GM12878 (cell line): ENCODE measurements at regions not wholly inside any gene's neighbourhood (a gene's known extent, or its start where the extent isn't known, plus 50 kb on each side); places are given as distances from the start of the nearest gene placed in this dataset.

Experiments used
- ATAC-seq: fragments of 200-7000 bp; cut with Tn5 transposase; 3 replicates; pipeline ENCODE4 v1.9.1; 2020; ENCODE audit warnings: mild to moderate bottlenecking, moderate library complexity
- BruUV-seq: library from RNA; stranded (reverse); fragments of 400-500 nt; replicated peaks from 2 replicates; lab custom pipeline; 2021; lab: Mats Ljungman, UMichigan
- CTCF ChIA-PET: fragments of 300-600 bp; sonication (Branson Sonifier 250); formaldehyde crosslinking; extraction: SDS; loops from one replicate; lab custom pipeline; 2021; ENCODE audit warnings: inconsistent platforms; lab: Yijun Ruan, JAX
- POLR2A ChIA-PET: fragments of 350-600 bp; formaldehyde crosslinking; extraction: SDS; loops from one replicate; lab custom pipeline; 2021; ENCODE audit warnings: inconsistent platforms; lab: Charles Lee
- RAD21 ChIA-PET: fragments of 300-600 bp; sonication (Branson Sonifier 250); formaldehyde crosslinking; loops from one replicate; lab custom pipeline; 2023; ENCODE audit warnings: antibody characterized with exemption; ENCODE audit not compliant: unreplicated experiment; lab: Charles Lee
- SMC1A ChIA-PET: fragments of 300-600 bp; sonication (Branson Sonifier 250); formaldehyde crosslinking; loops from one replicate; lab custom pipeline; 2023; ENCODE audit not compliant: unreplicated experiment, uncharacterized antibody; lab: Charles Lee
- DNase-seq: peaks from one replicate; pipeline ENCODE4 v3.0.0-alpha.2; 2011; ENCODE audit warnings: low read depth, low spot score
- FAIRE-seq: peaks from 3 replicates; lab custom pipeline; 2011; peaks lifted over from hg19 to GRCh38; lab: Jason Lieb, UNC
- H2AFZ ChIP-seq: 2 replicates; pipeline ENCODE4 v1.6.0; 2011; ENCODE audit warnings: low read depth, low read length, control low read depth; ENCODE audit not compliant: control insufficient read depth
- H3K27ac ChIP-seq: 2 replicates; pipeline ENCODE4 v1.5.1; 2011; ENCODE audit warnings: control low read depth; ENCODE audit not compliant: control insufficient read depth, insufficient read depth
- H3K27me3 ChIP-seq, 2 experiments: replicated peaks in 1 of 2; 2 replicates each; pipeline versions ENCODE4 v1.6.0 to v1.6.1; 2011; ENCODE audit warnings: low read length in 1 of 2; ENCODE audit not compliant: control insufficient read depth in 2 of 2, insufficient read depth in 2 of 2
- H3K36me3 ChIP-seq, 2 experiments: 2 replicates each; pipeline ENCODE4 v1.5.1; 2011; ENCODE audit warnings: low read length in 1 of 2; ENCODE audit not compliant: control insufficient read depth in 2 of 2, insufficient read depth in 2 of 2
- H3K4me1 ChIP-seq: 2 replicates; pipeline ENCODE4 v1.6.1; 2011; ENCODE audit warnings: mild to moderate bottlenecking, low read length, moderate library complexity, mixed read lengths; ENCODE audit not compliant: control insufficient read depth, insufficient read depth
- H3K4me2 ChIP-seq: 2 replicates; pipeline ENCODE4 v1.6.0; 2011; ENCODE audit warnings: control low read depth; ENCODE audit not compliant: control insufficient read depth, insufficient read depth
- H3K4me3 ChIP-seq: fragments of 200-600 bp; sonication (generic); 2 replicates; pipeline ENCODE4 v1.5.1; 2016
- H3K79me2 ChIP-seq: 2 replicates; pipeline ENCODE4 v1.6.0; 2011; ENCODE audit warnings: low read length; ENCODE audit not compliant: control insufficient read depth, insufficient read depth
- H3K9ac ChIP-seq: 2 replicates; pipeline ENCODE4 v1.8.0; 2011; ENCODE audit warnings: low read length, control low read depth, mixed read lengths; ENCODE audit not compliant: control insufficient read depth, insufficient read depth
- H3K9me3 ChIP-seq: replicated peaks from 3 replicates; pipeline ENCODE4 v1.5.1; 2011; ENCODE audit warnings: mild to moderate bottlenecking, low read length; ENCODE audit not compliant: control insufficient read depth, insufficient read depth
- H4K20me1 ChIP-seq: 2 replicates; pipeline ENCODE4 v1.6.0; 2011; ENCODE audit not compliant: control insufficient read depth, insufficient read depth
- BCL11A ChIP-seq: IDR thresholded peaks from 2 replicates; pipeline ENCODE4 v1.6.1; 2011; ENCODE audit warnings: low read depth, low read length
- CEBPB ChIP-seq, 2 experiments: fragments of 150-350 bp in 1 of 2; IDR thresholded peaks; 2 replicates each; pipeline ENCODE4 v1.6.1; 2012 to 2014; ENCODE audit warnings: low read depth in 2 of 2, low read length in 2 of 2, borderline replicate concordance in 1 of 2, inconsistent platforms in 1 of 2
- GABPA ChIP-seq: IDR thresholded peaks from 2 replicates; pipeline ENCODE4 v1.6.1; 2014; ENCODE audit warnings: antibody characterized with exemption, low read depth, mild to moderate bottlenecking, inconsistent platforms
- HCFC1 ChIP-seq: fragments of 150-350 bp; IDR thresholded peaks from 2 replicates; pipeline ENCODE4 v1.6.1; 2014; ENCODE audit warnings: low read length
- MEF2B ChIP-seq: fragments of 450-650 bp; IDR thresholded peaks from 2 replicates; pipeline ENCODE4 v1.6.1; 2018; ENCODE audit warnings: mild to moderate bottlenecking, moderate library complexity; ENCODE audit not compliant: partially characterized antibody, poor library complexity, severe bottlenecking
- POLR2AphosphoS2 ChIP-seq: IDR thresholded peaks from 2 replicates; pipeline ENCODE4 v1.6.1; 2011; ENCODE audit warnings: low read depth, mild to moderate bottlenecking, low read length, improper control_type of control experiment, moderate library complexity
- RBBP5 ChIP-seq: fragments of 200-600 bp; sonication (generic); conservative IDR thresholded peaks from 2 replicates; pipeline ENCODE4 v1.6.1; 2016
- SMAD1 ChIP-seq: fragments of 450-650 bp; IDR thresholded peaks from 2 replicates; pipeline ENCODE4 v1.6.1; 2018; ENCODE audit warnings: mild to moderate bottlenecking, low read depth; ENCODE audit not compliant: partially characterized antibody
- SMAD5 ChIP-seq: IDR thresholded peaks from 2 replicates; pipeline ENCODE4 v1.6.1; 2016; ENCODE audit warnings: antibody characterized with exemption, low read depth
- SUZ12 ChIP-seq: fragments of 200-600 bp; sonication (generic); IDR thresholded peaks from one replicate; pipeline ENCODE4 v1.6.1; 2018; ENCODE audit warnings: antibody characterized with exemption, mild to moderate bottlenecking; ENCODE audit not compliant: unreplicated experiment
- ZNF24 ChIP-seq: fragments of 450-650 bp; IDR thresholded peaks from 2 replicates; pipeline ENCODE4 v1.6.1; 2017; ENCODE audit warnings: antibody characterized with exemption, mild to moderate bottlenecking
- WGBS: methylation state at CpG from one replicate; pipeline ENCODE4 v1.1.6; 2016; ENCODE audit warnings: low lambda C conversion rate; ENCODE audit not compliant: insufficient replicate concordance, insufficient coverage; ENCODE audit errors: missing lambda C conversion rate; 5-methylcytosine and 5-hydroxymethylcytosine counted together
- in situ Hi-C: fragments of 300-500 bp; cut with MboI; formaldehyde crosslinking; loops from 9 replicates; pipeline ENCODE4 v1.14.3; 2018; ENCODE audit warnings: mixed read lengths
- intact Hi-C: fragments of 100-400 bp; cut with micrococcal nuclease; formaldehyde crosslinking; loops from one replicate; pipeline ENCODE4 v1.14.2; 2022; ENCODE audit not compliant: unreplicated experiment
- TF ChIP-seq, protein P1 (sequence below): IDR thresholded peaks from 2 replicates; pipeline ENCODE4 v1.6.1; 2011; ENCODE audit warnings: mild to moderate bottlenecking, low read depth, low read length, moderate library complexity; ENCODE audit not compliant: insufficient replicate concordance
- TF ChIP-seq, protein P2 (sequence below): fragments of 450-650 bp; IDR thresholded peaks from 2 replicates; pipeline ENCODE4 v1.6.1; 2017; ENCODE audit warnings: antibody characterized with exemption, mild to moderate bottlenecking, moderate library complexity
- TF ChIP-seq, protein P3 (sequence below): IDR thresholded peaks from 2 replicates; pipeline ENCODE4 v1.6.1; 2011; ENCODE audit warnings: low read depth, mild to moderate bottlenecking, low read length, moderate library complexity, borderline replicate concordance; ENCODE audit errors: extremely low read depth

GRCh38 chr18:76678248-76678647 lies 144.1 kb upstream of the ZNF236 start:
- H3K4me3 ChIP-seq = no peak overlapping the region
- no peak overlapping the region for H3K27ac ChIP-seq
- POLR2A ChIA-PET = no interaction called here
- H3K9ac ChIP-seq = no peak overlapping the region
- H2AFZ ChIP-seq = no peak overlapping the region
- H3K27me3 ChIP-seq = no peaks in the 10 kb centered on the region; a peak in 1 of 4 replicates
- TF ChIP-seq SUZ12 (no peak), GABPA (no peak), POLR2AphosphoS2 (no peak), BCL11A (no peak), RBBP5 (no peak), SMAD5 (no peak), CEBPB (IDR thresholded peaks at IDR 0.05; ENCODE audit: borderline replicate concordance in 1 of 2, low read depth in 2 of 2, low read length in 2 of 2) (no peak), ZNF24 (no peak), SMAD1 (no peak), MEF2B (no peak), HCFC1 (no peak)
- TF ChIP-seq, protein P1, sequence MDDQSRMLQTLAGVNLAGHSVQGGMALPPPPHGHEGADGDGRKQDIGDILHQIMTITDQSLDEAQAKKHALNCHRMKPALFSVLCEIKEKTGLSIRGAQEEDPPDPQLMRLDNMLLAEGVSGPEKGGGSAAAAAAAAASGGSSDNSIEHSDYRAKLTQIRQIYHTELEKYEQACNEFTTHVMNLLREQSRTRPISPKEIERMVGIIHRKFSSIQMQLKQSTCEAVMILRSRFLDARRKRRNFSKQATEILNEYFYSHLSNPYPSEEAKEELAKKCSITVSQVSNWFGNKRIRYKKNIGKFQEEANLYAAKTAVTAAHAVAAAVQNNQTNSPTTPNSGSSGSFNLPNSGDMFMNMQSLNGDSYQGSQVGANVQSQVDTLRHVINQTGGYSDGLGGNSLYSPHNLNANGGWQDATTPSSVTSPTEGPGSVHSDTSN = no peak
- TF ChIP-seq, protein P2, sequence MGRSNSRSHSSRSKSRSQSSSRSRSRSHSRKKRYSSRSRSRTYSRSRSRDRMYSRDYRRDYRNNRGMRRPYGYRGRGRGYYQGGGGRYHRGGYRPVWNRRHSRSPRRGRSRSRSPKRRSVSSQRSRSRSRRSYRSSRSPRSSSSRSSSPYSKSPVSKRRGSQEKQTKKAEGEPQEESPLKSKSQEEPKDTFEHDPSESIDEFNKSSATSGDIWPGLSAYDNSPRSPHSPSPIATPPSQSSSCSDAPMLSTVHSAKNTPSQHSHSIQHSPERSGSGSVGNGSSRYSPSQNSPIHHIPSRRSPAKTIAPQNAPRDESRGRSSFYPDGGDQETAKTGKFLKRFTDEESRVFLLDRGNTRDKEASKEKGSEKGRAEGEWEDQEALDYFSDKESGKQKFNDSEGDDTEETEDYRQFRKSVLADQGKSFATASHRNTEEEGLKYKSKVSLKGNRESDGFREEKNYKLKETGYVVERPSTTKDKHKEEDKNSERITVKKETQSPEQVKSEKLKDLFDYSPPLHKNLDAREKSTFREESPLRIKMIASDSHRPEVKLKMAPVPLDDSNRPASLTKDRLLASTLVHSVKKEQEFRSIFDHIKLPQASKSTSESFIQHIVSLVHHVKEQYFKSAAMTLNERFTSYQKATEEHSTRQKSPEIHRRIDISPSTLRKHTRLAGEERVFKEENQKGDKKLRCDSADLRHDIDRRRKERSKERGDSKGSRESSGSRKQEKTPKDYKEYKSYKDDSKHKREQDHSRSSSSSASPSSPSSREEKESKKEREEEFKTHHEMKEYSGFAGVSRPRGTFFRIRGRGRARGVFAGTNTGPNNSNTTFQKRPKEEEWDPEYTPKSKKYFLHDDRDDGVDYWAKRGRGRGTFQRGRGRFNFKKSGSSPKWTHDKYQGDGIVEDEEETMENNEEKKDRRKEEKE = no peak
- TF ChIP-seq, protein P3, sequence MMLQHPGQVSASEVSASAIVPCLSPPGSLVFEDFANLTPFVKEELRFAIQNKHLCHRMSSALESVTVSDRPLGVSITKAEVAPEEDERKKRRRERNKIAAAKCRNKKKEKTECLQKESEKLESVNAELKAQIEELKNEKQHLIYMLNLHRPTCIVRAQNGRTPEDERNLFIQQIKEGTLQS = no peak
- in situ Hi-C loops (no loop called here), intact Hi-C loops (no loop called here)
- RAD21 ChIA-PET = no interaction called here
- H3K9me3 ChIP-seq = no peaks in the 10 kb centered on the region
- FAIRE-seq = no peak
- SMC1A ChIA-PET = no interaction called here
- H4K20me1 ChIP-seq = no peaks in the 10 kb centered on the region
- H3K4me1 ChIP-seq = no peaks in the 10 kb centered on the region
- no peak for ATAC-seq
- WGBS = 44% methylated on average over 8 of the region's 8 CpGs
- H3K36me3 ChIP-seq = no peaks in the 10 kb centered on the region
- no TSS peak for BruUV-seq
- DNase-seq = no peak
- no peak overlapping the region for H3K4me2 ChIP-seq
- CTCF ChIA-PET = no interaction called here
- no peaks in the 10 kb centered on the region for H3K79me2 ChIP-seq
